ENCODE measurements at regions not wholly inside any gene's neighbourhood (a gene's known extent, or its start where the extent isn't known, plus 50 kb on each side); places are given as distances from the start of the nearest gene placed in this dataset.

DNA sequence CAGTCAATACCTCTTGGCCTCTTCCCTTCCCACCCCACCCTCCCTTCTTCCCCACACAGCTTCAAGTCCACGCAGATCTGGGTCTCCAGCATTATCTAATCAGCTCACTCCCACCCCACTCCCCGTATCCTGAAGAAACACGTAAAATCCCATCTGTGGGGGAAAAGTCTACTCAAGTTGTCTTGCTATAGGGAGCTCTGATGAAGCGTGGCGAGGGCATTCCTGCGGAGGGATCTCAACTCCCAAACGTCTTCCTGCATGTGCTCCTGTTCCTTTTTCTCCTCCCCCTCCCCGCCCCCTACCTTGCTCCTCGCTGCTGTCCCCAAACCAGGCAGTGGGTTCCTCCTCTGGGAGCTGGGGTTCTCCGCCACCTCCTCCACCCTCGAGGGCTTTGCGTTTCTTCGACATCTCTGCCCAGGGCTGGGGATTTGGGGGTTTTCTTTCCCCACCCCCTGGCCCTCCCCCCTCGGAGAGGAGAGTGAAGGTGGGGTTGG lies 181.8 kb downstream of the TBXT start:
- no peak overlapping the region for H3K4me2 ChIP-seq (ENCODE audit: low read depth, low read length, poor library complexity, severe bottlenecking)
- H3F3A ChIP-seq (ENCODE audit: insufficient read depth): no peaks in the 10 kb centered on the region
- TF ChIP-seq EZH2phosphoT487 (conservative IDR thresholded peaks at IDR 0.05; ENCODE audit: low read length): no peak
- TF ChIP-seq, protein P1, sequence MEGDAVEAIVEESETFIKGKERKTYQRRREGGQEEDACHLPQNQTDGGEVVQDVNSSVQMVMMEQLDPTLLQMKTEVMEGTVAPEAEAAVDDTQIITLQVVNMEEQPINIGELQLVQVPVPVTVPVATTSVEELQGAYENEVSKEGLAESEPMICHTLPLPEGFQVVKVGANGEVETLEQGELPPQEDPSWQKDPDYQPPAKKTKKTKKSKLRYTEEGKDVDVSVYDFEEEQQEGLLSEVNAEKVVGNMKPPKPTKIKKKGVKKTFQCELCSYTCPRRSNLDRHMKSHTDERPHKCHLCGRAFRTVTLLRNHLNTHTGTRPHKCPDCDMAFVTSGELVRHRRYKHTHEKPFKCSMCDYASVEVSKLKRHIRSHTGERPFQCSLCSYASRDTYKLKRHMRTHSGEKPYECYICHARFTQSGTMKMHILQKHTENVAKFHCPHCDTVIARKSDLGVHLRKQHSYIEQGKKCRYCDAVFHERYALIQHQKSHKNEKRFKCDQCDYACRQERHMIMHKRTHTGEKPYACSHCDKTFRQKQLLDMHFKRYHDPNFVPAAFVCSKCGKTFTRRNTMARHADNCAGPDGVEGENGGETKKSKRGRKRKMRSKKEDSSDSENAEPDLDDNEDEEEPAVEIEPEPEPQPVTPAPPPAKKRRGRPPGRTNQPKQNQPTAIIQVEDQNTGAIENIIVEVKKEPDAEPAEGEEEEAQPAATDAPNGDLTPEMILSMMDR (IDR thresholded peaks at IDR 0.05; ENCODE audit: insufficient read depth, low read length, poor library complexity, severe bottlenecking): no peak
- H3K9me3 ChIP-seq (ENCODE audit: insufficient read depth, low read length): no peaks in the 10 kb centered on the region
- no peaks in the 10 kb centered on the region for H3K36me3 ChIP-seq (ENCODE audit: low read length)
- H3K9ac ChIP-seq (ENCODE audit: low read length): no peak overlapping the region
- no peaks in the 10 kb centered on the region for H3K9me2 ChIP-seq (replicated peaks; ENCODE audit: insufficient read depth, low read length)
- H3K79me2 ChIP-seq (ENCODE audit: insufficient read depth, low read length): no peaks in the 10 kb centered on the region
- H3K27me3 ChIP-seq (ENCODE audit: low read length): no peaks in the 10 kb centered on the region
- no peaks in the 10 kb centered on the region for H4K20me1 ChIP-seq (ENCODE audit: low read depth, low read length)
- no peak overlapping the region for H2AFZ ChIP-seq (ENCODE audit: low read depth, low read length, severe bottlenecking)
- H3K27ac ChIP-seq (ENCODE audit: low read depth, low read length): no peak overlapping the region
- H3K4me3 ChIP-seq (ENCODE audit: insufficient read depth, low read length, poor library complexity, severe bottlenecking): no peak overlapping the region

DNA sequence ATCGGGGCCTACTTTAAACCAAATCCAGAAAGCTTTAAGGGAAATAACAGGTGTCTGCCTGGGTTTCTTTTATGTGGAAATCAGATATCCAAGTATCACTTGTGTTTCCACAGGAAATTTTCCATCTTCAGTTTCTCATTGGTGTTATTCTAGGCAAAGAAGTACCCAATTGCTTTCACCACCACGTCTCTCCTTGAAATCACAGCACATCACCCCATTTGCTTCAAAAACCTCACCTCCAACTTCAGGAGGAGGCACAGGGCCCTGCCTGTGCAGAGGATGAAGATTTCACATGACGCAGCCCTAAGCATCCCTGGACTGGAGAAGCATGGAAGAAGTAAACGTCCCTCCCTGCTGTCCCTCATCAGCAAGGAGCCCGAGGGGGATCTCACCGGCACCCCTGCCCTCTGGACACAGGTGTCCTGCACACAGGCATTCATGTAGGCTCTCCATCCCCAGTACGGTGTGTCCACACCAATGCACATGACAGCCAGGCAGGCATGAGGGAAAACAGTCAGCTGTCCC lies 182.3 kb downstream of the TBXT start:
- no peaks in the 10 kb centered on the region for H3K27me3 ChIP-seq (ENCODE audit: low read length)
- H2AFZ ChIP-seq (ENCODE audit: low read depth, low read length, severe bottlenecking): no peak overlapping the region
- H3K4me3 ChIP-seq (ENCODE audit: insufficient read depth, low read length, poor library complexity, severe bottlenecking): no peak overlapping the region
- no peaks in the 10 kb centered on the region for H4K20me1 ChIP-seq (ENCODE audit: low read depth, low read length)
- no peaks in the 10 kb centered on the region for H3K9me2 ChIP-seq (replicated peaks; ENCODE audit: insufficient read depth, low read length)
- no peak overlapping the region for H3K27ac ChIP-seq (ENCODE audit: low read depth, low read length)
- H3K9me3 ChIP-seq (ENCODE audit: insufficient read depth, low read length): no peaks in the 10 kb centered on the region
- H3F3A ChIP-seq (ENCODE audit: insufficient read depth): no peaks in the 10 kb centered on the region
- no peak overlapping the region for H3K9ac ChIP-seq (ENCODE audit: low read length)
- H3K4me2 ChIP-seq (ENCODE audit: low read depth, low read length, poor library complexity, severe bottlenecking): no peak overlapping the region
- no peaks in the 10 kb centered on the region for H3K79me2 ChIP-seq (ENCODE audit: insufficient read depth, low read length)
- H3K36me3 ChIP-seq (ENCODE audit: low read length): no peaks in the 10 kb centered on the region
- TF ChIP-seq, protein P1 (IDR thresholded peaks at IDR 0.05; ENCODE audit: insufficient read depth, low read length, poor library complexity, severe bottlenecking): no peak
- no peak for TF ChIP-seq EZH2phosphoT487 (conservative IDR thresholded peaks at IDR 0.05; ENCODE audit: low read length)

DNA sequence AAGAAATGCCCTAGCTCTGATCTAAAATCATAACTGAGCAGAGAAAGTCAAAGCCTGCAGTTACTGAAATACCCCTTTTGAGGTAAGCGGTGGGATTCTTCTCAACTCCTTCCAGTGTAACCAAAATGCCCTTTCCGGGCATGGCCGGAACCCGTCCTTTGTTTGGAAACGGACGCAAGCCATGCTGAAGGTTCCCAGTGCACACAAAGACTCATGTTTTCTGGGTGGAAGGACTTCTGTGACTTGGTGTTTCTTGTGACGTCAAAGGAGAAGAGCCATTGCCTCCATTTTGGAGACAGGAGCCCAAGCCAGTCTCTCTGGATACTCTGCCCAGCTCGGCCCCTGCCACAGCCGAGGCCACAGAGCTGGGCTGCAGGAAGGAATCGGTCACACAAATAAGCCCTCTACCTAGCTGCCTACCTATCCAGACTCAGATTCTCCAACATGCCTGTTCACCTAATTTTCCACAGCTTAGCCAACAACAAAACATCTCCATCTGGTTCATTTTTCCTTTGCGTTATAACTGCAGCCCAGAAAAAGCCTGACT lies 182.8 kb downstream of the TBXT start:
- Histone ChIP-seq H3K4me2 (ENCODE audit: low read depth, low read length, poor library complexity, severe bottlenecking) (no peak overlapping the region), H3K4me3 (ENCODE audit: insufficient read depth, low read length, poor library complexity, severe bottlenecking) (no peak overlapping the region), H3K27me3 (ENCODE audit: low read length) (no peaks in the 10 kb centered on the region), H3K9me3 (ENCODE audit: insufficient read depth, low read length) (no peaks in the 10 kb centered on the region), H3K27ac (ENCODE audit: low read depth, low read length) (no peak overlapping the region), H2AFZ (ENCODE audit: low read depth, low read length, severe bottlenecking) (no peak overlapping the region), H3K79me2 (ENCODE audit: insufficient read depth, low read length) (no peaks in the 10 kb centered on the region), H3K36me3 (ENCODE audit: low read length) (no peaks in the 10 kb centered on the region), H3K9ac (ENCODE audit: low read length) (no peak overlapping the region), H4K20me1 (ENCODE audit: low read depth, low read length) (no peaks in the 10 kb centered on the region), H3F3A (ENCODE audit: insufficient read depth) (no peaks in the 10 kb centered on the region), H3K9me2 (replicated peaks; ENCODE audit: insufficient read depth, low read length) (no peaks in the 10 kb centered on the region)
- TF ChIP-seq, protein P1 (IDR thresholded peaks at IDR 0.05; ENCODE audit: insufficient read depth, low read length, poor library complexity, severe bottlenecking): no peak
- no peak for TF ChIP-seq EZH2phosphoT487 (conservative IDR thresholded peaks at IDR 0.05; ENCODE audit: low read length)

All from SU-DHL-6 (cell line).